ENCODE measurements at regions not wholly inside any gene's neighbourhood (a gene's known extent, or its start where the extent isn't known, plus 50 kb on each side); places are given as distances from the start of the nearest gene placed in this dataset.

DNA sequence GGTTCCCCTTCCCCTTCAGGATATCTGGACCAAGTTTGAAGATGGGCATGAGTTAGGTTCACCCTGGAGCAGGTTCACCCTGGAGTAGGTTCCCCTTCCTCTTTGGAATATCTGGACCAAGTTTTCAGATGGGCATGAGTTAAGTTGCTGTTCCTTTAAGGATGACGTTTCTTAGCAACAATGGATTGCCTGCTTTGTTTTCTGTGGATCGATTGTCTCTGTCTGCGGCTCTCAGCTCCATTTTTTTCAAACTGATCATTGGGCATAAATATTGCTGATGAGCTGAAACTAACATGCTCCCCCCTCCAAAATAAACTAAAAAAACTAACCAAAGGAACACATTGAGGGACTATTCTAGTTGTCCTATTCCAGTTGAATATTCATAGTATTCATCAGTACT lies 149.5 kb downstream of the SPP2 start:
- Mint-ChIP-seq H3K36me3 (ENCODE audit: low read depth) (peaks cover 7% of the 10 kb centered on the region), H3K9me3 (peaks cover 37% of the 10 kb centered on the region), H3K27me3 (peaks cover 17% of the 10 kb centered on the region), H3K27ac (no peak overlapping the region), H3K4me1 (no peaks in the 10 kb centered on the region), H3K4me3 (no peak overlapping the region)
- ChIA-PET POLR2A (no interaction called here), CTCF (interaction anchor here (0.7 to 1.5 kb wide), 3 partner anchors 10 to 168 kb away, joined by 3 to 4 read pairs (median 3); no protein-coding TSS in a partner anchor)
- DNase-seq, result no peak

GRCh38 chr2:234198976-234199375 lies 148.5 kb downstream of the SPP2 start:
- H3K4me3 Mint-ChIP-seq, result no peak overlapping the region
- no peak overlapping the region for H3K27ac Mint-ChIP-seq
- ChIA-PET POLR2A (no interaction called here), CTCF (interaction anchor here (1.1 kb wide), 1 partner anchor 29 kb away, joined by 3 read pairs; no protein-coding TSS in a partner anchor)
- no peak for DNase-seq
- H3K9me3 Mint-ChIP-seq, result peaks cover 37% of the 10 kb centered on the region
- peaks cover 25% of the 10 kb centered on the region for H3K27me3 Mint-ChIP-seq
- peaks cover 5% of the 10 kb centered on the region for H3K36me3 Mint-ChIP-seq (ENCODE audit: low read depth)
- no peaks in the 10 kb centered on the region for H3K4me1 Mint-ChIP-seq

DNA sequence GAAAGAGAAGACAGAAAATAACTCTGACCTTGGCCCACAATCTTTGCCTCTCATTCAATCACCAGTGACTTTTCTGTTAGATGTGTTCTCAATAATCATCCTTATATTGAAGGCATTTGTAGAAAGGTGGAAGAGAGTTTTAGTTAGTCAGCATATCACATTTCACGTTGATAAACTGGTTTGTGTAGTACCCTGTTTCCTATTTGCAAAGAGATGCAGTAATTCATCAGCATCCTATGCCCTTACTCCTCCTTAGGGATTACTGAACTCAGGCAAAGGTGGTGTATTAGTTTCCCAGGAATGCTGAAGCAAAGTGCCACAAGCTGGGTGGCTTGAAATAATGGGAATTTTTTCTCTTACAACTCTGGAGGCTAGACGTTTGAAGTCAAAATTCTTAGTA lies 145.0 kb downstream of the SPP2 start:
- H3K9me3 Mint-ChIP-seq, result peaks cover 19% of the 10 kb centered on the region
- peaks cover 2% of the 10 kb centered on the region for H3K36me3 Mint-ChIP-seq (ENCODE audit: low read depth)
- H3K27ac Mint-ChIP-seq, result no peak overlapping the region
- no peak overlapping the region for H3K4me3 Mint-ChIP-seq
- H3K4me1 Mint-ChIP-seq, result peaks cover 2% of the 10 kb centered on the region
- H3K27me3 Mint-ChIP-seq, result peaks cover 28% of the 10 kb centered on the region
- DNase-seq, result no peak
- CTCF ChIA-PET, result no interaction called here
- POLR2A ChIA-PET, result no interaction called here

GRCh38 chr2:234193977-234194563 lies 143.6 kb downstream of the SPP2 start:
- ChIA-PET POLR2A (no interaction called here), CTCF (no interaction called here)
- H3K27ac Mint-ChIP-seq, result no peak overlapping the region
- H3K9me3 Mint-ChIP-seq, result peaks cover 19% of the 10 kb centered on the region
- H3K4me1 Mint-ChIP-seq, result peaks cover 2% of the 10 kb centered on the region
- DNase-seq, result no peak
- peaks cover 28% of the 10 kb centered on the region for H3K27me3 Mint-ChIP-seq
- peaks cover 2% of the 10 kb centered on the region for H3K36me3 Mint-ChIP-seq (ENCODE audit: low read depth)
- H3K4me3 Mint-ChIP-seq, result no peak overlapping the region

- Mint-ChIP-seq H3K9me3 (peaks cover 15% of the 10 kb centered on the region), H3K27ac (no peak overlapping the region), H3K4me3 (no peak overlapping the region), H3K36me3 (ENCODE audit: low read depth) (peaks cover 2% of the 10 kb centered on the region), H3K4me1 (peaks cover 2% of the 10 kb centered on the region), H3K27me3 (peaks cover 18% of the 10 kb centered on the region)
- ChIA-PET CTCF (interaction anchor here (0.8 kb wide), 1 partner anchor 9 kb away, joined by 3 read pairs; no protein-coding TSS in a partner anchor), POLR2A (no interaction called here)
- DNase-seq, result no peak
Observed at GRCh38 chr2:234191819-234192407, 141.4 kb downstream of the SPP2 start.

GRCh38 chr2:234189786-234190300 lies 139.3 kb downstream of the SPP2 start:
- peaks cover 11% of the 10 kb centered on the region for H3K27me3 Mint-ChIP-seq
- peaks cover 4% of the 10 kb centered on the region for H3K9me3 Mint-ChIP-seq
- H3K4me3 Mint-ChIP-seq, result no peak overlapping the region
- peaks cover 2% of the 10 kb centered on the region for H3K36me3 Mint-ChIP-seq (ENCODE audit: low read depth)
- no peak overlapping the region for H3K27ac Mint-ChIP-seq
- CTCF ChIA-PET, result interaction anchor here (1.0 kb wide), 1 partner anchor 10 kb away, joined by 3 read pairs; no protein-coding TSS in a partner anchor
- H3K4me1 Mint-ChIP-seq, result peaks cover 2% of the 10 kb centered on the region
- POLR2A ChIA-PET, result no interaction called here
- no peak for DNase-seq

- POLR2A ChIA-PET, result no interaction called here
- Mint-ChIP-seq H3K27me3 (peaks cover 9% of the 10 kb centered on the region), H3K4me1 (peaks cover 2% of the 10 kb centered on the region), H3K36me3 (ENCODE audit: low read depth) (peaks cover 2% of the 10 kb centered on the region), H3K27ac (no peak overlapping the region), H3K4me3 (no peak overlapping the region), H3K9me3 (peaks cover 2% of the 10 kb centered on the region)
- DNase-seq, result no peak
- CTCF ChIA-PET, result interaction anchor here (0.8 to 1.3 kb wide), 3 partner anchors 11 to 311 kb away, joined by 3 read pairs; no protein-coding TSS in a partner anchor
Observed at GRCh38 chr2:234189230-234189629, 138.7 kb downstream of the SPP2 start.

- Mint-ChIP-seq H3K9me3 (no peaks in the 10 kb centered on the region), H3K27me3 (peaks cover 11% of the 10 kb centered on the region), H3K27ac (no peak overlapping the region), H3K4me3 (no peak overlapping the region), H3K36me3 (ENCODE audit: low read depth) (no peaks in the 10 kb centered on the region), H3K4me1 (peaks cover 2% of the 10 kb centered on the region)
- no peak for DNase-seq
- ChIA-PET CTCF (interaction anchor here (1.3 kb wide), 1 partner anchor 313 kb away, joined by 3 read pairs; no protein-coding TSS in a partner anchor), POLR2A (no interaction called here)
Observed at GRCh38 chr2:234187646-234188174, 137.2 kb downstream of the SPP2 start.

GRCh38 chr2:234181121-234181520 lies 130.6 kb downstream of the SPP2 start:
- ChIA-PET CTCF (no interaction called here), POLR2A (no interaction called here)
- Mint-ChIP-seq H3K4me1 (no peaks in the 10 kb centered on the region), H3K27ac (no peak overlapping the region), H3K9me3 (no peaks in the 10 kb centered on the region), H3K36me3 (ENCODE audit: low read depth) (no peaks in the 10 kb centered on the region), H3K27me3 (peaks cover 19% of the 10 kb centered on the region), H3K4me3 (no peak overlapping the region)
- no peak for DNase-seq

- DNase-seq, result no peak
- no peak overlapping the region for H3K27ac Mint-ChIP-seq
- peaks cover 13% of the 10 kb centered on the region for H3K27me3 Mint-ChIP-seq
- H3K9me3 Mint-ChIP-seq, result no peaks in the 10 kb centered on the region
- POLR2A ChIA-PET, result no interaction called here
- CTCF ChIA-PET, result interaction anchor here (0.6 kb wide), 1 partner anchor 111 kb away, joined by 3 read pairs; no protein-coding TSS in a partner anchor
- H3K4me3 Mint-ChIP-seq, result no peak overlapping the region
- no peaks in the 10 kb centered on the region for H3K36me3 Mint-ChIP-seq (ENCODE audit: low read depth)
- H3K4me1 Mint-ChIP-seq, result no peaks in the 10 kb centered on the region
Observed at GRCh38 chr2:234179031-234179363, 128.5 kb downstream of the SPP2 start.

DNA sequence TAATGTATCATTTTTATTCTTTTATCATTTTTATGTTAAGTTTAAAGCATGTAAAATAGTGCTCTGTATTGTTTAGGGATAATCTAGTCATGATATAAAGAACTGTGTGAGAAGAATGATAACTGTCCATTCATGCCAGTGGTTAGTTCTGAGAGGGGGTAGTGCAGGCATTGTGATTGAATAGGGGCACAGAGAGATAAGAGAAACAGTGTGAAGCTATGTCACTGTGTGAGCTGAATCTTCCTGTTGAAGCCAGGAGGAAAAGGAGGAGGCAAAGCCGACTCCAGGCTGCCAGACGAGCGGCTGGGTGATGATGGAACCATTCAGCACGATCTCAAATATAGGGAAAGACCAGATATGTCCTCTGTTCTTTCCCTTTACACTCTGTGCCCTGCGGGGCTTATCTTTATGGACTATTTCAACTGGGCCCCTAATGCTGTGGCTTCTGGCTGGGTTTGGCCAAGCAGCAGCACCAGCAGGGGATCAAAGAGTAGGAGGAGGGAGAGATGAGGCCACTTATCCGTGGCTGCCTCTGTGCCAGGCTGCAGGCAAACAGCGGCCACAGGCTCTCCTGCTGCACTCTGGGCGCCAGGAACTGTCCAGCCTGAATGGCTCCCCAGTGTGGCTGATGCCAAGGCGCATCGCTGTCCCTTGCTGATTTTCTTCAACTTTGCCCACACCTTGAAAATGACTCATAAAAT lies 128.0 kb downstream of the SPP2 start:
- H3K9me3 Mint-ChIP-seq, result no peaks in the 10 kb centered on the region
- POLR2A ChIA-PET, result no interaction called here
- H3K27me3 Mint-ChIP-seq, result peaks cover 13% of the 10 kb centered on the region

DNA sequence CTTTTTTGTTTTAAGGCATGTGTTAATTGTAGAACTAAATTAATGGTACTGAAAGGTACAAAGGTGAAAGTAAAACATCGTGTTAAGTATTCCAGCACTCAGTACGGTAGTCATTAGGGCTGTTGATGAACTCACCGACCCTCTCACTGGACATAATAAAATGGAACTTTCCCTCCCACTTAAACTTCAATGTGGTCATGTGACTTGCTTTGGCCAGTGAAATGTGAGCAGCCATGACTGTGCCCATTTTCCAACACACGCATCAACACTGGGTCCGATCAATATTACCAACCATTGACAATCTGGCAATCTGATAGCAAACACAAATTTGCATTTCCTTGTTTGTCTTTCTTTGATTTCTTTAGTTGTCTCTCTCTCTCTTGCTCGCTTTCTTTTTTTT lies 125.1 kb downstream of the SPP2 start:
- POLR2A ChIA-PET, result no interaction called here

More for the DNA sequence above, 128.0 kb downstream of the SPP2 start:
- Mint-ChIP-seq H3K27ac (no peak overlapping the region), H3K36me3 (ENCODE audit: low read depth) (no peaks in the 10 kb centered on the region), H3K4me3 (no peak overlapping the region), H3K4me1 (no peaks in the 10 kb centered on the region)
- CTCF ChIA-PET, result no interaction called here
- no peak for DNase-seq

DNA sequence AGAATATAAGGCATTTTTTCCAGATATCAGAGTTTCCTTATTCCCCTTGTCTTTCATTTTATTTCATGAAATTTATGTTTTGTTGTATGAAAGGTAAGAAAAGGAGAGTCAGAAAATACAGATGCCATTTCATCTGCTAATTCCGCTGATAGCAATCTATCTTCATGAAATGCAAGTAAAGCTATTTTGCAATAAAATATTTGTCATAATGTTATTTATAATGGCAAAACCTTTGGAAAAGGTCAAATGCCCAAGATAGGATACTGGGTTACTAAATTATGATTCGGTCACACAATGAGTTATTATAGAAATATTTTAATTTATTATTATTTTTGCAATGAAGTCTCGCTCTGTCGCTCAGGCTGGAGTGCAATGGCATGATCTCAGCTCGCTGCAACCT lies 124.2 kb downstream of the SPP2 start:
- no peak for DNase-seq
- ChIA-PET POLR2A (no interaction called here), CTCF (interaction anchor here (1.0 kb wide), 1 partner anchor 240 kb away, joined by 4 read pairs; no protein-coding TSS in a partner anchor)
- H3K27me3 Mint-ChIP-seq, result peaks cover 2% of the 10 kb centered on the region
- H3K27ac Mint-ChIP-seq, result no peak overlapping the region
- no peak overlapping the region for H3K4me3 Mint-ChIP-seq
- H3K36me3 Mint-ChIP-seq (ENCODE audit: low read depth), result no peaks in the 10 kb centered on the region
- peaks cover 4% of the 10 kb centered on the region for H3K4me1 Mint-ChIP-seq
- H3K9me3 Mint-ChIP-seq, result no peaks in the 10 kb centered on the region

More for the DNA sequence above, 125.1 kb downstream of the SPP2 start:
- Mint-ChIP-seq H3K36me3 (ENCODE audit: low read depth) (no peaks in the 10 kb centered on the region), H3K9me3 (no peaks in the 10 kb centered on the region), H3K27ac (no peak overlapping the region), H3K27me3 (peaks cover 2% of the 10 kb centered on the region), H3K4me3 (no peak overlapping the region), H3K4me1 (peaks cover 4% of the 10 kb centered on the region)
- CTCF ChIA-PET, result no interaction called here
- DNase-seq, result no peak

Data from activated CD4-positive, alpha-beta T cell treated with anti-CD3 and anti-CD28 coated beads, Interleukin-2, amount 10 ng/mL, durations not matched to agents 7 days and 5 days (primary cell).